Ascending aorta (tissue), 2 donors: ENCODE measurements at regions not wholly inside any gene's neighbourhood (a gene's known extent, or its start where the extent isn't known, plus 50 kb on each side); places are given as distances from the start of the nearest gene placed in this dataset.
"Not testable (repeated sequence)": the region's sequence is repeated elsewhere in the genome, so short reads cannot be mapped to it uniquely, and the experiment has no call there.

Source experiments
- DNase-seq, 2 donors: peaks; one replicate each; pipeline ENCODE4 v3.0.0-alpha.2; 2019; ENCODE audit warnings: low spot score in 2 of 2
- H3K27ac ChIP-seq, 2 donors: fragments of 200-600 bp; sonication (generic); one replicate each; pipeline ENCODE4 v1.5.1; 2016 to 2017; ENCODE audit warnings: mild to moderate bottlenecking in 1 of 2
- H3K27me3 ChIP-seq: fragments of 200-600 bp; sonication (generic); one replicate; pipeline ENCODE4 v1.5.1; 2017
- H3K36me3 ChIP-seq, 2 donors: fragments of 200-600 bp; sonication (generic); one replicate each; pipeline ENCODE4 v1.5.1; 2016
- H3K4me1 ChIP-seq, 2 donors: fragments of 200-600 bp; sonication (generic); one replicate each; pipeline ENCODE4 v1.5.1; 2016 to 2017; ENCODE audit warnings: mild to moderate bottlenecking in 1 of 2
- H3K4me3 ChIP-seq, 2 donors: fragments of 200-600 bp; sonication (generic); one replicate each; pipeline ENCODE4 v1.5.1; 2016 to 2017; ENCODE audit warnings: mild to moderate bottlenecking in 1 of 2
- H3K9me3 ChIP-seq, 2 donors: fragments of 200-600 bp; sonication (generic); one replicate each; pipeline ENCODE4 v1.5.1; 2016
- CTCF ChIP-seq, 3 experiments: fragments of 200-600 bp in 2 of 3; fragments of 450-650 bp in 1 of 3; sonication (generic) in 2 of 3; IDR thresholded peaks; one replicate each; pipeline ENCODE4 v1.5.1; 2016 to 2019; ENCODE audit warnings: antibody characterized with exemption in 3 of 3, mild to moderate bottlenecking in 1 of 3, moderate library complexity in 1 of 3
- intact Hi-C: fragments of 100-400 bp; cut with DNase I; formaldehyde crosslinking; loops from one replicate; pipeline ENCODE4 v1.15.1; 2023

GRCh38 chr5:159802661-159803060, 113.6 kb upstream of the ADRA1B start:
- H3K27ac ChIP-seq, result no peak overlapping the region
- H3K9me3 ChIP-seq, result no peaks in the 10 kb centered on the region
- peaks cover 0 to 6% of the 10 kb centered on the region in 2 donors for H3K4me1 ChIP-seq
- H3K27me3 ChIP-seq, result no peaks in the 10 kb centered on the region
- DNase-seq, result no peak
- no peak for TF ChIP-seq CTCF (IDR thresholded peaks at IDR 0.05)
- no peaks in the 10 kb centered on the region for H3K36me3 ChIP-seq
- no peak overlapping the region for H3K4me3 ChIP-seq
- intact Hi-C loops, result no loop called here

- H3K4me3 ChIP-seq, result no peak overlapping the region
- TF ChIP-seq CTCF (IDR thresholded peaks at IDR 0.05), result no peak
- DNase-seq, result no peak
Observed at GRCh38 chr5:159804121-159804520, 112.2 kb upstream of the ADRA1B start.

GRCh38 chr5:159805021-159805420, 111.3 kb upstream of the ADRA1B start:
- Histone ChIP-seq H3K27me3 (no peaks in the 10 kb centered on the region), H3K27ac (no peak overlapping the region), H3K9me3 (no peaks in the 10 kb centered on the region), H3K4me1 (peaks cover 0 to 6% of the 10 kb centered on the region in 2 donors), H3K4me3 (no peak overlapping the region), H3K36me3 (no peaks in the 10 kb centered on the region)
- DNase-seq, result no peak
- no peak for TF ChIP-seq CTCF (IDR thresholded peaks at IDR 0.05)
- intact Hi-C loops, result no loop called here

More at GRCh38 chr5:159804121-159804520, 112.2 kb upstream of the ADRA1B start:
- Histone ChIP-seq H3K9me3 (no peaks in the 10 kb centered on the region), H3K4me1 (peaks cover 0 to 6% of the 10 kb centered on the region in 2 donors), H3K27me3 (no peaks in the 10 kb centered on the region), H3K27ac (no peak overlapping the region), H3K36me3 (no peaks in the 10 kb centered on the region)
- intact Hi-C loops, result no loop called here

- H3K9me3 ChIP-seq, H3K4me3 ChIP-seq, DNase-seq, H3K27me3 ChIP-seq, H3K36me3 ChIP-seq, H3K27ac ChIP-seq, H3K4me1 ChIP-seq, intact Hi-C loops: not testable (repeated sequence)
Observed at GRCh38 chr5:159807135-159807534, 109.1 kb upstream of the ADRA1B start.

GRCh38 chr5:159807586-159807985, 108.7 kb upstream of the ADRA1B start:
- no peaks in the 10 kb centered on the region for H3K36me3 ChIP-seq
- intact Hi-C loops, result no loop called here
- H3K4me1 ChIP-seq, result peaks cover 0 to 6% of the 10 kb centered on the region in 2 donors
- H3K27ac ChIP-seq, result no peak overlapping the region
- no peak for TF ChIP-seq CTCF (IDR thresholded peaks at IDR 0.05)
- DNase-seq, result no peak
- no peaks in the 10 kb centered on the region for H3K27me3 ChIP-seq
- no peaks in the 10 kb centered on the region for H3K9me3 ChIP-seq
- H3K4me3 ChIP-seq, result no peak overlapping the region

- H3K27ac ChIP-seq, result no peak overlapping the region
- no peaks in the 10 kb centered on the region for H3K27me3 ChIP-seq
- intact Hi-C loops, result no loop called here
- H3K36me3 ChIP-seq, result no peaks in the 10 kb centered on the region
- H3K9me3 ChIP-seq, result no peaks in the 10 kb centered on the region
- TF ChIP-seq CTCF (IDR thresholded peaks at IDR 0.05), result no peak
- no peak overlapping the region for H3K4me3 ChIP-seq
- H3K4me1 ChIP-seq, result peaks cover 0 to 13% of the 10 kb centered on the region in 2 donors
- DNase-seq, result no peak
Observed at GRCh38 chr5:159811712-159812111, 104.6 kb upstream of the ADRA1B start.

- peaks cover 0 to 16% of the 10 kb centered on the region in 2 donors for H3K4me1 ChIP-seq
- H3K4me3 ChIP-seq, intact Hi-C loops, H3K27ac ChIP-seq, H3K27me3 ChIP-seq, H3K36me3 ChIP-seq, H3K9me3 ChIP-seq, DNase-seq: not testable (repeated sequence)
Observed at GRCh38 chr5:159812759-159813158, 103.5 kb upstream of the ADRA1B start.
